ENCODE measurements at regions not wholly inside any gene's neighbourhood (a gene's known extent, or its start where the extent isn't known, plus 50 kb on each side); places are given as distances from the start of the nearest gene placed in this dataset.
A peak's percentile ranks its signal among the peaks of the same experiment; 100 is the strongest.

DNA sequence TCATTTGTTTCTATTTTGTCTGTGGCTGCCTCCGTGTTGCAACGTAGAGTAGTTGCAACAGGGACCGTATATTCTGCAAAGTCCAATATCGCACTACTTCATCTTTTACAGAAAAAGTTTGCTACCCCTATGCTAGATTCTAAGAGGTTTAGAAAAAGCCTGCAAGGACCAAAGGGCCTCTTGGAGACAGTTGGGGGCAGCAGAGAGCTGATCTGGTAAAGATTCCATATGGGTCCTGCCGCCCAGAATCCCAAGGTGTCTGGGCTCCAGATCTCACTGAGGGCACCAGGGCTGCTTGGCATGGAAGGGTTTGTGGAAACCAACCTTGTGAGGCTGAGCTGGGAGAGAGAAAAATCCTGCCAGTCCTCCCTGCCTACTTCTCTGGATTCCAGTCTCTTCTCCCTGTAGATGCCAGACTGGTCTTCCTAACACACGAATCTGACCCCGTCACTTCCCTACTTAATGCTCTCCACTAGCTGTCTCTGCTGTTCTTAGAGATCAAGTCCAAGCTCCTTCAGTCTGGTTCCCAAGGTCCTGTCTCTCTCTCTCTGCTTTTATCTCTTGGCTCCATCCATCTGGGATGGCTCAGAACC, 74.6 kb downstream of the GLRX5 start:
- H3K9me3 ChIP-seq: no peaks in the 10 kb centered on the region
- H3K36me3 ChIP-seq (replicated peaks in 1 of 2; ENCODE audit: insufficient read depth in 1 of 2, low read depth in 2 of 2): no peaks in the 10 kb centered on the region
- H3K4me1 ChIP-seq: no peaks in the 10 kb centered on the region
- intact Hi-C loops (cut with DNase I): loop anchor here (5.0 kb wide), 1 partner anchor 168 kb away; no protein-coding TSS in a partner anchor
- ATAC-seq (no peak), DNase-seq (peak; percentile 69 to 80 (median 70))
- 28 to 36% methylated on average over 7 of the region's 7 CpGs for WGBS, 2 donors
- no peak for TF ChIP-seq POLR2A (IDR thresholded peaks at IDR 0.05)
- TF ChIP-seq, protein P1, sequence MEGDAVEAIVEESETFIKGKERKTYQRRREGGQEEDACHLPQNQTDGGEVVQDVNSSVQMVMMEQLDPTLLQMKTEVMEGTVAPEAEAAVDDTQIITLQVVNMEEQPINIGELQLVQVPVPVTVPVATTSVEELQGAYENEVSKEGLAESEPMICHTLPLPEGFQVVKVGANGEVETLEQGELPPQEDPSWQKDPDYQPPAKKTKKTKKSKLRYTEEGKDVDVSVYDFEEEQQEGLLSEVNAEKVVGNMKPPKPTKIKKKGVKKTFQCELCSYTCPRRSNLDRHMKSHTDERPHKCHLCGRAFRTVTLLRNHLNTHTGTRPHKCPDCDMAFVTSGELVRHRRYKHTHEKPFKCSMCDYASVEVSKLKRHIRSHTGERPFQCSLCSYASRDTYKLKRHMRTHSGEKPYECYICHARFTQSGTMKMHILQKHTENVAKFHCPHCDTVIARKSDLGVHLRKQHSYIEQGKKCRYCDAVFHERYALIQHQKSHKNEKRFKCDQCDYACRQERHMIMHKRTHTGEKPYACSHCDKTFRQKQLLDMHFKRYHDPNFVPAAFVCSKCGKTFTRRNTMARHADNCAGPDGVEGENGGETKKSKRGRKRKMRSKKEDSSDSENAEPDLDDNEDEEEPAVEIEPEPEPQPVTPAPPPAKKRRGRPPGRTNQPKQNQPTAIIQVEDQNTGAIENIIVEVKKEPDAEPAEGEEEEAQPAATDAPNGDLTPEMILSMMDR (IDR thresholded peaks at IDR 0.05): peak; percentile 66 to 78 (median 69)
- H3K4me3 ChIP-seq: no peak overlapping the region
- no peak overlapping the region for H3K27ac ChIP-seq
- H3K27me3 ChIP-seq: no peaks in the 10 kb centered on the region

DNA sequence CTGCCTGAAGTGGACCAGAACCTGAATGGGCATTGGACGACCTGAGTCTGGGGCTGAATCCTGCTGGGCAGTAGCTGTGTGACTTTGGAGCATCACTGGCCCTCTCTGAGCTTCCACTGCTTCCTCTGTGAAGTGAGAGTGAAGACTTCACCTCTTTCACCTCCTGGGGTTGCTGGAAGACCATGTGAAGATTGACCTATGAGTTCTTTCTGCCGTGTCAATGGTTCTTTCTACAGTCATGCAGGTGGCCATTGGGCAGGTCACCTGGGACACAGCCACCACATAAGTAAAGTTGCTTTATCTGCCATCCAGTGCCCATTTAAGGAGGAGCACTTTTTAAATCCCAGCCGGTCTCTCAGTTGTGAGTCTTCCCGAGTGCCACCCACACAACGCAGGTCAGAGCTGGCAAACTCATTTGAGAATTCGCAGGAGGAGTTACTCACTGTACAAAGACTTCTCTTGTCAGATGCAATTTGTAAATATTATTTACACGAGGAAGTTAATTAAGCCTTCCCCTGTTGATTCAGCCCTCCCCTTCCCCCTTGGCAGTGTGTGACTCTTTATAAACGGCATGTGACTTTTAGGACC, 74.8 kb upstream of the TCL1B start:
- Histone ChIP-seq H3K27ac (no peak overlapping the region), H3K4me3 (no peak overlapping the region), H3K27me3 (no peaks in the 10 kb centered on the region), H3K4me1 (no peaks in the 10 kb centered on the region), H3K9me3 (no peaks in the 10 kb centered on the region), H3K36me3 (replicated peaks in 1 of 2; ENCODE audit: insufficient read depth in 1 of 2, low read depth in 2 of 2) (no peaks in the 10 kb centered on the region)
- intact Hi-C loops (cut with DNase I): no loop called here
- peak in 2 of 4 donors; percentile 3 to 7 for DNase-seq
- ATAC-seq: no peak
- TF ChIP-seq, protein P1 (IDR thresholded peaks at IDR 0.05): peak in 3 of 7 experiments; percentile 21 to 38 (median 33)
- no peak for TF ChIP-seq POLR2A (IDR thresholded peaks at IDR 0.05)
- 18 to 28% methylated on average over 7 to 8 of the region's 8 CpGs for WGBS, 2 donors

DNA sequence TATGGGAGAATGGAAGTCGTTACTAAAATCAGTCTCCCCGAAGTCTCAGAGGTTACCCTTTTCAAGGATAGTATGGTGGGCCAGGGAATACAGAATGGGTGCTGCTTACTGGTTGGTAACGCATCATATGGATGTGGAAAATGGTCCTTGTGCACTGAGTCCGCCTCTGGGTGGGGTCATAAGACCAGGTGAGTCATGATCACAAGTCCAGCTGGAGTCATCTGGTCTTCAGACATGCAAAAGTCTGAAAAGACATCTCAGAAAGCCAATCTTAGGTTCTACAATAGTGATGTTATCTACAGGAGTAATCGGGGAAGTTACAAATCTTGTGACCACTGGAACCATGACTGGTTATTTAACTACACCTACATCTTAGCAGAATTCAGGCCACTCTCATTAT, 71.9 kb upstream of the TCL1B start:
- H3K27me3 ChIP-seq: no peaks in the 10 kb centered on the region
- ATAC-seq (no peak), DNase-seq (peak in 3 of 4 donors; percentile 11 to 43 (median 17))
- H3K4me3 ChIP-seq: no peak overlapping the region
- WGBS, 2 donors: 55 to 61% methylated on average over 5 of the region's 5 CpGs
- H3K4me1 ChIP-seq: no peaks in the 10 kb centered on the region
- no peak for TF ChIP-seq POLR2A (IDR thresholded peaks at IDR 0.05)
- TF ChIP-seq, protein P1 (IDR thresholded peaks at IDR 0.05): peak in 4 of 7 experiments; percentile 17 to 43 (median 33)
- no peaks in the 10 kb centered on the region for H3K36me3 ChIP-seq (replicated peaks in 1 of 2; ENCODE audit: insufficient read depth in 1 of 2, low read depth in 2 of 2)
- intact Hi-C loops (cut with DNase I): no loop called here
- no peaks in the 10 kb centered on the region for H3K9me3 ChIP-seq
- no peak overlapping the region for H3K27ac ChIP-seq

DNA sequence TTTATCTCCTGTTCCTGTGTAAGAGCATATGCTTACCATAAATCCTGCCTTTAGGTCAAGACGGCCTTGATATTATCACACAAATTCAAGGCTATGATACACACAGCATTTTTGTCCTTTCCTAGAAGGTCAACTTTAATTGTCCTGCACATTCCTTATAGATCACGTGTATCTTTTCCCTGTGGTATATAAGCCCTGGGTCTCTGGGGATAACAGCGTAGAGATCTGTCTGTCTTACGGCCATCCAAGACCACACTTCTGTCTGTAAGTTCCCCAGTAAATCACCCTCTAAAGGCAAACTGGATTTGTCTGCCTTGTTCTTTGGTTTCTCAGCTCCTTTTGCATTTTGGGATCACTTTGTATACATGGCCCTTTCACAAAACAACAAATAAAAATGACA, 69.5 kb upstream of the TCL1B start:
- Histone ChIP-seq H3K27me3 (no peaks in the 10 kb centered on the region), H3K27ac (no peak overlapping the region), H3K36me3 (replicated peaks in 1 of 2; ENCODE audit: insufficient read depth in 1 of 2, low read depth in 2 of 2) (no peaks in the 10 kb centered on the region), H3K4me3 (no peak overlapping the region), H3K4me1 (no peaks in the 10 kb centered on the region), H3K9me3 (no peaks in the 10 kb centered on the region)
- TF ChIP-seq, protein P1 (IDR thresholded peaks at IDR 0.05): no peak
- no peak for TF ChIP-seq POLR2A (IDR thresholded peaks at IDR 0.05)
- DNase-seq (no peak), ATAC-seq (no peak)
- intact Hi-C loops (cut with DNase I): no loop called here
- 57 to 79% methylated on average over 4 of the region's 4 CpGs for whole genome bisulfite sequencing, 2 donors
